ENCODE measurements at regions not wholly inside any gene's neighbourhood (a gene's known extent, or its start where the extent isn't known, plus 50 kb on each side); places are given as distances from the start of the nearest gene placed in this dataset.

DNA sequence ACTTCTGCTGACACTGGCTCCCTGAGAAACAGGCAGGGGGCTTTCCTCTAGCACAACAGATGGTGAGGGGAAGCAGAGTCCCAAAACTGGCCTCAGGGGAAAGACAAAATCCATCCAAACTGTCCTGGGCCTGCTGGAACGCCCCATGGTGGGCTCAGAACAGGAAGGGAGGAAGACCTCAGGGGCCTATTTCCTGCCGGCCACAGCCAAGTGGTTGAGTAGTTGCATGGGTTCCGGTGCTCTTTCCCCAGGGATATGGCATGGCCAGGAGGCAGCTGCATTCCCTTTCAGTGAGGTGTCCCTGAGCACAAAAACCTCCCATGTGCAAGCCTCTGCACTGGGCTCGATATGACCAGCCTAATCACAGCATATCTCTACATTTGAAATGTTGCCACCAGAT, 303.0 kb upstream of the IRX5 start:
- no peak for DNase-seq

DNA sequence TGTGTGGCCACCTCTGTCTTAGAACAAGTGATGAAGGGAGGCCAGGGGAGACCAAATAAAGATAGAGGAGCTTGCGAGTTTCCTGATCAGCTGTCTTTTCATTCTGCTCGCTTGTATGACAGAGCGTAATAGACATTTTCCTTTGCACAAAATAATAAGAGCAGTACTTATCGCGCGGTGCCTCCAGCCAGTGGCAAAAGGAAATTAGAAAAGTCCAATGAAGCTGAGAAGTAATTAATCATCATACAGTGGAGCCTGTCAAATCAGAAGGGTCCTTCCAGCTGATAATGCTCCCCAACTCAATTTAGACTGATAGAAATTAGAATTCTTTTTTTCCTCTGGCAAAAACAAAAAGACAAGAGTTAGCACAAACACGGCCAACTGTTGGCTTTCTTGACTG, 307.0 kb upstream of the IRX5 start:
- no peak for DNase-seq

DNA sequence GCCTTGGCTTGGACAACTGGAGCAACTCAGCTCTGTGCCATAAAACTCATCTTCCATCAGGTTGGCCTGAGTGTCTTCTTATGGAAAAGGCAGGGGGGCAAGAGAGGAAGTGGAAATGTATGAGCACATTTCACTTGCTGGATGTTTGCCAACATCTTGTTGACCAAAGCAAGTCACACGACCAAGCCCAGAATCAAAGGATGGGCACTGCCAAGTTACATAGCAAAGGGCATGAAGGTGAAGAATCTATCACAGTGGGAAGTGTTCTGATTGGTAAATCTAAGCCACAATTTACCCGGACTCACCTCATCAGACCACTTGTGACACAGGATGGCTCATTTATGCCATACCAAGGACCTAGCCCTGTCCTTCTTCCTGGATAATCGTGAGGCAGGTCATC, 310.5 kb upstream of the IRX5 start:
- DNase-seq: no peak

DNA sequence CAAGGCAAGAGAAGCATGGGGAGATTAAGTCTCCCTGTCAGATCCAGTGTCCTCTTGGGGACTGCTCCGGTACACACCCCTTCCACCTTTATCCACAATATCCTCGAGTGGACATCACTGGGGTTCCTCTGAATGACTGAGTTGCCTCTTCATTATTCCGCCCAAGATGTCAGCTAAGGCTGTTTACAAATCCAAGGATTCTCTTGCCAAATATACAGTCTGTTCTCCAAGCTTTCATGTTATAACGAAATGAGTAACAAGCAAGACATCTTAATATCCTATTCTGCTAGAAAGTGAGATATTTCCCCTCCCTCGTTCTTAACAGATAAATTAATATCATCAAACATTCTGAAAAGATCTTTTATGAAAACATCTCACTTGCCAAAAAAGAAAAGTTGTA, 314.1 kb upstream of the IRX5 start:
- DNase-seq: no peak

DNA sequence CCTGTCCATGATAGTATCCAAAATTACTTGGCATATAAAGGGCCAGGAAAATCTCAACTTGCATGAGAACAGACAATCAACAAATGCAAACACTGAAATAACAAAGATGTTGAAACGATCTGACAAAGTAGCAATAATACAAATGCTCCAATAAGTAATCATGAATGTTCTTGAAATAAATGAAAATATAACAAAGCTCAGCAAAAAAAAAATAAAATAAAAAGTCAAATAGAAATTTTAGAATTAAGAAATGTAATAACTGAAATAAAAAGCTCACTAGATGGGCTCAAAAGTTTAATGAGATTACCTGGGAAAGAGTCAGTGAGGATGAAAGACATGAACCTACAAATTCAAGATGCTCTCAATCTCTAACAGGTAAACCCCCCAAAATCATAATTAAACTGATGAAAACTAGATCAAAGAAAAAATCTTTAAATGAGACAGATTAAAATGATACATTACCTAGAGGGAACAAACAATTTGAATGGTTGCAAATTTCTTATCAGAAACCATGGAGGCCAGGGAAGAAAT, 319.0 kb upstream of the IRX3 start:
- DNase-seq: no peak

DNA sequence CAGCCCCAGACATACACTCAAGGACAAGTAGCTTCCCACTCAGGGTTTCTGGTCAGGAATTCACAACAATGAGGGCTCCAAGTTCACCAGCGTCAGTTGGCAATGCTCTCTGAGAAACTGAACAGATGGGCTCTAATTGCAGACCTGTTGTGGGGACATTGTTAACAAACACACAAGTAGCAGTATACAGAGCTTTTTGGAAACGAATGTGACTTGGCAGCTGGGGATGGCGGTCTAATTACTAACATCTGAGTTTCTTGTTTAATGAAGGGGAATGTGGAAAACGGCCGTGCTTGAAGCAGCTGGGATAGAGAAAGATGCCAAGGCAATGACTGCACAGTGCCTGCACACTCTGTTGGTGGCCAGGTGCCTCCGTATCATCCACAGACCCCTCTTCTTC, 316.1 kb upstream of the IRX3 start:
- no peak for DNase-seq

DNA sequence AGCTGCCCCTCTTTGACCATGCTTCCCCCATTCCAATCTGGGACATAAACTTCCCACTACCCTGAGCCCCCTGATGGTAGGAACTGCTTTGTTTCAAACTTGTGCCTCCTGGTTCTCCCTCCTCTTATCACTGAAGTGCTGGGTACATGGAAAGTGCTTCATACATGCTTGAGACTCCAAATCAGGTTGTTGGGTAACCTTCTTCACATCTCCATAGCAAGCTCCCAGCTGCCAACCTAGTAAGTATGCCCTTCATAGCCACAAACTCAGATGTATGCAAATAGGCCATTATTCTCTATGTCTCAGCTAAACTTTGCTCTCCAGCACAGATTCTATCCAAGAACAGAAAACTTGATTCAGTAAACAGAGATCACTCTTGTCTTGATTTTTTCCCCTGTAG, 310.6 kb upstream of the IRX3 start:
- no peak for DNase-seq

DNA sequence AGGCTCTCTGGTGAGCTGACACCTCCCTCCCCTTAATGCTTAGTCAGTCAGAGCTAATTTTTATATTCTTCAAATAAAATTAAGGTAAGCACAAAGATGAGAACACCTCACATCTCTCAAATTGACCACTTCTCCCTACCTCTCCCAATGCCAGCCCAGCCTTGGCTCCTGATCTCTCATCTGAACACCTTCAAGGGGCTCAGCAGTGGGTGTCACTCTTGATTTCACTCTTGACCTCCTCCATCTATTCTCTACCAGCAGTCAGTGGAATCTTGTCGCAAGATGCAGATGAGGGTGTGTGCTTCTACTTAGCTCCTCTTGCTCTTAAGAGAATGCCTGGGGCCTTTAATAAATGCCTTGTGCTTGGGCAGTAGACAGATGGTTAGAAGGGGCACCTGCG, 309.0 kb upstream of the IRX3 start:
- DNase-seq: no peak

DNA sequence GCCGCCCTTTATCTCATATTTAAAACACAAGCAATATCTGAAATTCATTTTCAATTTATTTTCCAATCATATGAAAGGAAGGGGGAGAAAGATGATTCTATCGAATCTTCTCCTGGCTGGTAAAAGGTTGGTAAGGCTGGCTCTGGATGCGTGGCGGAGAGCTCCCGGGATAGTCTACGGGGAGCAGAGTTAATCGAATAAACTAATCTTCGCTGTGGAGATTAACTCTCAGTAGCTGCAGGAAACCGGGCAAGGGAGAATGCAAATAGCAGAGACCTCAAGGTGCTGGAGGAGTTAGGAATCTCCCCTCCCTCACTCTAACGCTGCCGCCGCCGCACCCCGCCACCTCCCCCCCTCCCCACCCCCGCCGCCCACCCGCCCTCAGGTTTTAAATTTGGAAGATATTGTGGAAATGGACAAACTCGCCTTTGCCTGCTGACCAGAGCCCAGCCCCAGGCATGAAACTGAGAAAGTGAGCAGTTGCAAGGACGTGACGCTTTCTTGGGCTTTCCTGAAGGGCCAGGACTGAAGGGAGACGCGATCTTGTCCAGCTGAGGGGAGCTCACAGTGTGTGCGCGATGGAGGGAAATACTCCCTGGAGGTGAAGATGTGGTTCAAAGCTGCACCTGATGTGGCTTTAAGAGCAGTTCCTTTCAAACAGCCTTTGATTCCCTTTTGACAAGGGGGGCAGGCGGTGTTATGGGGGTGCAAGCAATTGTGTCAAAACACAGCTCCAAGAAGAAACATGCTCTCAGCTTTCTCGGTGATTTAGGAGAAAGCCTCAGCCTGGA, 308.2 kb upstream of the IRX3 start:
- DNase-seq: no peak

DNA sequence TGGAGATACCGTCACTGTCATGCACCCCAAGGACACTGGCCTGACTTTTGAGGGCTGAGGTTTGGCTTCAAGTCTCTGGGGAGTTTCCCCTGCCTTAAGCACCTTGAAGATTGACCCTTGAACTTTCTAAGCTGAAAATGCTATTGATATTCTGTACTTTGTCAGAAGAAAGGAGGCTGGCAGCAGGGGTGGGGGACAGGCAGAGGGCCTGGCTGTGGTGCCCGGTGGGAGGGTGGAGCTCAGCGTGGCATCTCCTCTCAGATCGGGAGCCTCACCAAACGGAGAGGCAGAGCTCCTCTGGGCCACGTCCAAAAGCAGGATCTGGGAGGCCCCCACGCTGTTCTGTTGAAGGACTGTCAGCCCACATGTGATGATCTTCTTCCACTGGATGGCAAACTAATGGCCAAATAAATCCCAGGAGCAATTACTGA, 305.2 kb upstream of the IRX3 start:
- no peak for DNase-seq

DNA sequence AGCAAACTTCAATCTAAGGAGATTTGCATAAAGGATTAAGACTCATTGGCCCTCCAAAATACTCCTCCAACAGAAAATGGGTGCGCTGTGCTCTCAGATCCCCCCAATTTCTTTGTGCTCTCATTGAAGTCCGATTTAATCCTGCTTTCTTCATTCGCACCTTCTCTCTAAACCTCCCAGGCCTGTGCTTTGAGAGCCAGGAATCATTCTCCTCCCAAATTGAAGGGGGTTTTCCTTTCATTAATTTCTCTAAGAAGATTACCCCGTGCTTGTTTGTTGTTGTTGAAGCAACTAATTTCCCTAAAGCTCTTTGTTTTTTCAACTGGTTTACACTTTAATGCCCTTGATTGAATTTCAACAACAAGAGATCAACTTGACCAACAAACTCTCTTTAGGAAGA, 304.2 kb upstream of the IRX3 start:
- DNase-seq: no peak

DNA sequence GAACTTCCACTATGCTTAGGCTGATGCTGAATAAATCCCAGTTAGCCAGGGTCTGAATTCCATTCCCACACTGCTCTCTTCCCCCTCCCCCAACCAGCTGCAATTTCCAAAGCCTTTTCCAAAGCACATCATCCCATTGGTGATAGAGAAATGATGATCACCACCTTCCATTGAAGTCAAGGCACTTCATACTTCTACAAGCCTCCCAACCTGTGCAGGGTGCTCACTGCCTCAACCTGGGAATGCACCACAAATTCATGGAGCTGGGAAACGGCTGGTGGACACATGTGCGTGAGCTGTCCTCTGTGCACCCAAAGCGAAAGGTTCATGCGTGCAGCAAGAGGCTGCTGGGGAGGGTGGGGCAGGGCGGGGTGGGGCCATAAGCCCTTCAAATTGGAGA, 302.7 kb upstream of the IRX3 start:
- no peak for DNase-seq

DNA sequence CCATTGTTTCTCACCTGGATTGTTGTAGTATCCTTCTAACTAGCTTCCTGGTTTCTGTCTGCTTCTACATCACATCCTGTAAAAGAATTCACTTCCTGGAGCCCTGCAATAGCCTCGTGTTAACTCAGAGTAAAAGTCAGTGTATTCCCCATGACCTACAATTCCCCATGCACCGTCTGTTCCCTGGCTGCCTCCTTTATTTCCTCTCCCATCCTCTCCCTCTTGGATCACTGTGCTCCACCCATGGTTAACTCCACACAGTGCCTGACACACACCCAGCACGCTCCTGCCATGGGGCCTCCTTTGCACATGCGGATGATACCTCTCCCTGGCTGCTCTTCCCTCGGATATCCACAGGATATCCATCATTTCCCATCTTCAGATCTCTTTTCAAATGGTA, 301.4 kb upstream of the IRX3 start:
- DNase-seq: no peak

DNA sequence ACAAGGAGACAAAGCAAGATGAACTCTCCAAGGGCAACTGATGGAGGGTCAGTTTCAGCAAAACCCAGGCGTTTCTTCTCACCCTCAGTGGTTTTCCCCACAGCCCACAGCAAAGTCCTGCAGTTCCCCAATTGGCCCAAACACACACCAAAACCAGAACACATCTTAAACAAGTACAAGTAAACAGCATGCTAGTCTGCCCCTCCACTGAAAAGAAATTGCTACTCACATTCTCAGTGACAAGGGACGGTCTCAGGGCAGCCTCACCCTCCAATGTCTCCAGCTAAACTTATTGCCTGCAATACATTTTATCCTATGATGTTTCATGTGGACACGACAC, 300.6 kb upstream of the IRX3 start:
- no peak for DNase-seq

DNA sequence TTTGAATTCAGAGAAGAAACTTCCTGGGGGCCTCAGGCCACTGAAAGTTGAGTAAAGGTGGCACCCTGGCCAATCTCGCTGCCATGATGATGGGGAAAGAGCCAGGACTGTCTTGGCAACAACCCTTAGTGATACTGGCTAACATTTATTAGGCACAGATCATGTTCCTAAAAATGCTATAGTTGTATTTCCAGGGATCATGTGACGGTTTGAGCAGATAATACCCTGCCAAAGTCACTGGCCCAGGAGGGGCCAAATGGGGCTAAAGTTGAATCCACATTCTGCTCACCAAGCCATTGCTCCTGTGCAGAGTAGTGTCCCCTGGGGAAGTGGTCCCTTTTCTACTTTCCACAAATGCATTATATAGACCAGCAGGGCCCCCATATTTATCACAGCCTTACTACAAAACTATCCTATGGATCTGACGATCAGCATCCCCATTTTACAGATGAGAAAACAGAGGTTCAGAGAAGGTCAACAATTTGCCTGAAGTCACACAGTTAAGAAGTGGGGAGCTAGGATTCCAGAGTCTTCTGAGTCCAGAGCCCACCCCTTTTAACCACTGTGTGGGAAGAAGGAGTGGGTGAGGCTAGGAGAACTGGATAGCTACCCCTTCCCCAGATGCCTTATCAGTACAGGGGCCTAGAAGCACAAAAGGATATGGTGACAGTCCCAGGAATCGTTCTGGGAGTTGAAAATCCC, 300.0 kb upstream of the IRX3 start:
- DNase-seq: no peak

DNA sequence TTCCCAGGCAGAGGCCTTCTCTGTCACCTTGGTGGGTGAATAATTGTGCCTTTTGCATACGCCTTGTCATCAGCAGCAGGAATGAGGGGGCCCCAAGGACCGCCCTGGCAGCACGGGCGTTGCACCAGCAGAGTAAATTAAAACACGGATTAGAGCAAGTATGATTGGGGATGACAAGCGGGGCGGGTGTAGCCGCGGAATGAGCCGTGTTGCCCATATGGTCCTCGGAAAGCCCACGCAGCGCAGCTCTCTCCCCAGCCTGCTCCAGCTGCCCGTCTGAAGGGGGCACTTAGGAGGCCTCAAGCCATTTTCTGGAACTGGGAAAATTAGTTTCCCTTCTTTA, 299.4 kb upstream of the IRX3 start:
- DNase-seq: no peak

DNA sequence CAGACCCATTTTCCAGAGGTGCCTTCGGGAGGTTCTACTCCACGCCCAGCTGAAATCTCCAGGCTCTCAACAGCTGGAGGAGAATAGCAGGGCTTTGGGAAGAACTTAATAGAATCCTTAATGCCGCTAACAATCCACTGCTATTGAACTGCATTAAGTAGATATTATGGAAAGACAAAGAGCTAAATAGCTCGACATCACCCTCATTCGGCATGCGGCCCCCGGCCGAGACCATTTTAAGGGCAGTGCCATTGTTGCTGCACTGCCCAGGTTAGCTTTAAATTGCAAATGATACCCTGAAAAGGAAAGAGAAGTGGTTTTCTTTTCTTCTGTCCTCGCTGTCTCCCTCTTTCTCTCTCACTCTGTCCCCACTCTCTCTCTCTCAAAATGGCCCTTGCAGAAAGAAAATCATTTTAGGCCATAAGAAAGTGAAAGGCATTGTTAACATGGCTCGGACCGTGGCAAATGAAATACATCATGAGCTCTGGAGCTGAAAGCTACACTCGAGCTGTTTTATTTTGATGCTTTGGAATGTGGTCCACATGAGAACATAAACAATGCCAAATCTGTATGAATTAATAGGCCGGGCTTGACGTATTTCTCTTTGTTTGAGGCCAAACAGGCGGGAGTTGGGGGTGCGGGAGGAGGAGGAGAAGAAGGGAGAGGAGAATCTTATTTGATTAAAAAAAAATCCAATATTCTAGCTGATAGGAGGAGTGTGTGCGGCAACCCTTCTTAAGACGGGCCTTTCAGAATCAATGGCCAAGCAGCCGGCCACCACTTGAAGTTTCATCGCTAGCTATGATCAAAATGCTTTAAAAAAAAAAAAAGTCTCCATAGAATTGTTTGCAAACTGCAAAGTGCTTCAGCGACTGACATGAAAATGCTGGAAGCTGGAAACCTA, 298.8 kb upstream of the IRX3 start:
- DNase-seq: no peak

DNA sequence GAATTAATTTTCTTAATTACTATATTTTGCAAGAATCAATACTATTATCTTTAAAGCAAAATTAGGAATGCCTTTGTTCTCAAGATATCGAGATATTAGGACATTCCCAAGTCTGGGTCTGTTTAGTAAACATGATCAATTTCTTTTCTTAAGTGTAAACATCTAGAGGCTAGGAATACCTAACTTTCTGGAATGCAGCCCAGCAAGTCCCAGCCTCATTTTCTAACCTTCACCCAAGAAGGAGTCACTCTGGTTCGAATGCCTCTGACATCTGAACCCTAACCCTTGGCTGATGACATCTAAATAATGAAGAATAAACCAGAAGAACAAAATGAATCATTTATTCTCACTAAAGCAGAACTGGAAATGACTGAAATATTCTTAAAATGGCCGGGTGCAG, 297.5 kb upstream of the IRX3 start:
- no peak for DNase-seq

DNA sequence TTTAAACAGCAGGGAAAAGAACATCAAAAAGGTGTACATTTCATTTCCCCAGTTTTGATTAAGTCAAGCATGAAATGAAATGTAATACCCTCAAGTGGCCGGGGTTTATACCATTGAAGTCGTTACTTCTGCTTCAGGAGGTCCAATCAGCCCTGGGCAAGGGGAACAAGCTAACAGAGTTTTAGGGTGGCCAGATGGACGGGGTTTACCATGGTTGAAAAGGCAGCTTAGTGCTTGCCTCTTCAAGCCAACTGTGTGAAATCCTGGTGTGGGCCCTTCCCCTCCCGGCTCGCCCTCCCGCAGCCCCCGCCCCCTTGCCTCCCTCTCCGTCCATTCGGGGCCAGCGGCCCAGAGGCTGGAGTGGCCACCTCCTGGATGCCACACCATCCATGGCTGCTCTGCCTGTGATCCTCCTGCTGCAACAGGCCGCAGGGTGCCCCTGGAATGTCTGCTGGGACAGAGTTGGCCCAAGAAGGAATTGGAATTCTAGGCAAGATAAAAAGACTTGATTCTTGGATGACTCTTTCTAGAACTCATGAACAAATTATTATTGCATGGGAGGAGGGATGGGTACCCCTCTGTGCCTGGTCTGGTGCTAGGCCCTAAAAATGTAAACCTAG, 296.2 kb upstream of the IRX3 start:
- DNase-seq: no peak

DNA sequence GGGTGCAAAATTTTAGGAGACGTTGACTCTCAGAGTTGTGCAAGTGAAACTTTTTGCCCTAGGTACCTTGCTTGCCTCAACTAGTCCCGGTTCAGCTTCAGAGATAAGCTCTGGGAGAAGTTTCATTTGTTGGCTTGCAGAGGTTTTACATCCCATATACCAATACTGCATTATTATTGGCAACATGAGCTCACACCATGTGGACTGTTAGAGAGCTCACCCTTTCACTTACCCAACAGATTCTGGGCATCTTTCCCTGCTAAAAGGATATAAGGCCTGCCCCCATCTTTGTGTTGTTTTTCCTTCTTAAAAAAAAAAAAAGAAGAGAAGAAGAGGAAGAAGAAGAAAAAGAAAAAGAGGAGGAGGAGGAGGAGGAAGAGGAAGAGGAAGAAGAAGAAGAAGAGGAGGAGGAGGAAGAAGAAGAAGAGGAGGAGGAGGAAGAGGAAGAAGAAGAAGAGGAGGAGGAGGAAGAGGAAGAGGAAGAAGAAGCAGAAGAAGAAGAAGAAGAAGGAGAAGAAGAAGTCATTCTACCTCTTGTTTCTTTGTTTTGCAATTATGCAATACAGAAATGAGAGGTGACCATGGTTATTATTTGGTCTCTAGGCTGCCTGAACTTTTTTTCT, 292.6 kb upstream of the IRX3 start:
- DNase-seq: no peak

DNA sequence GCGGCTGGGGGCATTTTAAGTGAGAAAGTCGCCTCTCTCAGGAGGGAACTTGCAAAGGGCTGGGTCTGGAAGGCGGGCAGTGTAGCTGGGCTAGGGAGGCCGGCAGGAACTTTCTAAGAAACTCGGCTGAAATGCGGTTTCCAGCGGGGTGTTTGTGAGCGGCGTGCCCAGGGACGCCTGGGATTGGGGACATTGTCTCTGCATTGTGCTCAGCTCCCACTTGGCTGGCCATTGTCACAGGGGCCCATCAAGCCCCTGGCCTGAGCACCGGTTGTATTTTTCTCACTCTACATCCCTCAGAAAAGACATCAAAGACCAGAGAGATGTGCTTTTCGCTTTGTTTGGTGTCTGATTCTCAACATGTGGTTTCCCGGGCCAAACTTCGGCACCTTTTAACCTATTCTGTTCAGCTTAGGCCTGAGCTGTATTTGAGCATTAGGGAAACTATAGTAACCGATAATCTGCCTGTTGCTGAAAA, 291.1 kb upstream of the IRX3 start:
- no peak for DNase-seq

DNA sequence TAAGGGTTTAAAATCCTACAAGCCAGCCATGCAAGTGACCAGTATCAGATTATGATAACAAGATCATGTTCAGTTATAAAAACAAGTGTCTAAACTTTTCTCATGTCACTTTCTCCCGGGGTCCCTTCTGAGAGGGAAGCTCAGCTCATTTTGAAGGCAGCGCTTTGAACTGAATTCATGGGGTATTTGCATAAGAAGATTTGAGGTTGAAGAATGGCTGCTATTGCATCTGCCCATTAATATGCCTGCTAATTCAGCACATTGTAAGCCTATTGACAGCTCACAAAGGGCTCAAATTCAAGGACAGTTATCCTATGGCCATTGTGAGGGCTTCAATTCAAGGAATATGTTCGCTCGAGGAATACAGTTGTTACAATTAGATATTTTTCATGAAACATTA, 290.2 kb upstream of the IRX3 start:
- no peak for DNase-seq

Data from suppressor macrophage (primary cell).